ENCODE measurements at regions not wholly inside any gene's neighbourhood (a gene's known extent, or its start where the extent isn't known, plus 50 kb on each side); places are given as distances from the start of the nearest gene placed in this dataset.

DNA sequence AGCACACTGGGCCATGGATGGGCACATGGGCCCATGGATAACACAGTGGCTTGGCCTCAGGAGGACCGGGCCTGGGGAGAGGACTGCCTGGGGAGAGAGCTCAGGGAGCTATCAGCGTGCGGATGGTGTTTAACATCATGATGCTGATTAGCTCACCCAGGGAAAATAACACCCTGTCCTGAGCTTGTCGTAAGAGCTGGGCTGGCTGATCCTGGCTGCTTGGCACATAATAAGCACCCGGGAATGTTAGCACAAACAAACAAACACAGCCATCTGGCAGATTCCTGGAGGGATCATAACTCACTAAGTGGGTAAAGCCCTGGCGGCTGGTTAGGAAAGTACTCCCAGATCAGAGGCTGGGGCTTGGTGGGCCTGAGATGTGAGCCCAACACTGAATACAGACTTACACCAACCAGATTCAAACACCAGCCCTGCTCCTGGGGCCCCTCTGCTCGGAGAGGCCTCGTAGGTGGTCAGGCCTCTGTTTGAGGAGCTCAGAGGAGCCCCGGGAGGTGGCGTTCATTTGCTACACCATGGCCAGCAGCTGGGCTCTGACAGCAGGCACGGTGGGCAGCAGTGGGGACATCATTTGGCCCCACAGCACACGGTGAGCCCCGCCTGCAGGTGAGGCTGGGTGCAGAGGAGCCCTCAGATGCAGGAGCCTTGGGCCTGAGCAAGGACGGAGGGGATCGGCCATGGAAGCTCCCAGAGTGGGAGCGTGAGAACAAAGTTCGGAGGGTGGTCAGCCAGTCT, 193.4 kb upstream of the HDAC4 start:
- 2% methylated on average over 9 of the region's 17 CpGs for WGBS (ENCODE audit: insufficient coverage, low coverage, missing lambda C conversion rate)
- FAIRE-seq = no peak
- BruUV-seq (replicated peaks) = no TSS peak
- H4K20me1 ChIP-seq (replicated peaks; ENCODE audit: control insufficient read depth, insufficient read depth, low read length) = no peaks in the 10 kb centered on the region; the same call in 1 of the 2 replicates
- no peaks in the 10 kb centered on the region for H3K9me3 ChIP-seq (replicated peaks; ENCODE audit: control insufficient read depth, insufficient read depth, low read depth, low read length)
- H3K27me3 ChIP-seq (ENCODE audit: control insufficient read depth in 2 of 2, insufficient read depth in 2 of 2, low read length in 2 of 2) = peaks cover 0 to 42% of the 10 kb centered on the region in 2 experiments; a peak in 2 of 5 replicates
- H3K4me3 ChIP-seq = no peak overlapping the region
- POLR2A ChIA-PET = no interaction called here
- no peaks in the 10 kb centered on the region for H3K9me1 ChIP-seq (ENCODE audit: control insufficient read depth, insufficient read depth, low read length)
- no peak overlapping the region for H2AFZ ChIP-seq (ENCODE audit: low read depth, low read length)
- in situ Hi-C loops (cut with MboI) (no loop called here), intact Hi-C loops (cut with micrococcal nuclease) (no loop called here)
- H3K36me3 ChIP-seq (ENCODE audit: control insufficient read depth, insufficient read depth, low read length) = no peaks in the 10 kb centered on the region
- DNase-seq (ENCODE audit: extremely low read depth in 1 of 4, low spot score in 3 of 4) = no peak
- no peaks in the 10 kb centered on the region for H3K79me2 ChIP-seq (ENCODE audit: control insufficient read depth, insufficient read depth, low read length)
- ATAC-seq = no peak
- H3K4me1 ChIP-seq (replicated peaks in 1 of 2; ENCODE audit: control insufficient read depth in 2 of 2, insufficient read depth in 2 of 2, low read length in 2 of 2) = no peaks in the 10 kb centered on the region; a peak in 1 of 5 replicates
- CTCF ChIA-PET (ENCODE audit: low intra/inter-chr PET ratio) = no interaction called here
- no peak overlapping the region for H3K27ac ChIP-seq (ENCODE audit: extremely low read depth, low read depth, low read length)
- no peak overlapping the region for H3K4me2 ChIP-seq (ENCODE audit: insufficient read depth, low read length)
- H3K9ac ChIP-seq (ENCODE audit: insufficient read depth in 1 of 2, low read depth in 2 of 2, low read length in 2 of 2) = no peak overlapping the region
- TF ChIP-seq ZNF57 (CRISPR knock-in tag; IDR thresholded peaks at IDR 0.05) (no peak), DMBX1 (CRISPR knock-in tag; IDR thresholded peaks at IDR 0.05; ENCODE audit: borderline replicate concordance) (no peak), BRD9 (IDR thresholded peaks at IDR 0.05; ENCODE audit: low read depth, partially characterized antibody) (no peak), CREM (IDR thresholded peaks at IDR 0.05; ENCODE audit: low read depth) (no peak), CBX3 (IDR thresholded peaks at IDR 0.05; ENCODE audit: borderline replicate concordance in 1 of 2, low read length in 2 of 2) (no peak), ZNF586 (CRISPR knock-in tag; conservative IDR thresholded peaks at IDR 0.05) (no peak), TCFL5 (CRISPR knock-in tag; conservative IDR thresholded peaks at IDR 0.05) (no peak), ZNF318 (IDR thresholded peaks at IDR 0.05; ENCODE audit: borderline replicate concordance in 1 of 2, low read depth in 1 of 2) (no peak), PHB2 (IDR thresholded peaks at IDR 0.05; ENCODE audit: low read depth) (no peak), TFAP4 (CRISPR knock-in tag; IDR thresholded peaks at IDR 0.05; ENCODE audit: borderline replicate concordance) (no peak), CBFA2T3 (IDR thresholded peaks at IDR 0.05) (no peak), CBFA2T2 (conservative IDR thresholded peaks at IDR 0.05) (no peak)
- TF ChIP-seq, protein P1, sequence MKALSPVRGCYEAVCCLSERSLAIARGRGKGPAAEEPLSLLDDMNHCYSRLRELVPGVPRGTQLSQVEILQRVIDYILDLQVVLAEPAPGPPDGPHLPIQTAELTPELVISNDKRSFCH (CRISPR knock-in tag; IDR thresholded peaks at IDR 0.05) = no peak
- TF ChIP-seq, protein P1 (tag; IDR thresholded peaks at IDR 0.05) = no peak
